ENCODE measurements at regions not wholly inside any gene's neighbourhood (a gene's known extent, or its start where the extent isn't known, plus 50 kb on each side); places are given as distances from the start of the nearest gene placed in this dataset.

DNA sequence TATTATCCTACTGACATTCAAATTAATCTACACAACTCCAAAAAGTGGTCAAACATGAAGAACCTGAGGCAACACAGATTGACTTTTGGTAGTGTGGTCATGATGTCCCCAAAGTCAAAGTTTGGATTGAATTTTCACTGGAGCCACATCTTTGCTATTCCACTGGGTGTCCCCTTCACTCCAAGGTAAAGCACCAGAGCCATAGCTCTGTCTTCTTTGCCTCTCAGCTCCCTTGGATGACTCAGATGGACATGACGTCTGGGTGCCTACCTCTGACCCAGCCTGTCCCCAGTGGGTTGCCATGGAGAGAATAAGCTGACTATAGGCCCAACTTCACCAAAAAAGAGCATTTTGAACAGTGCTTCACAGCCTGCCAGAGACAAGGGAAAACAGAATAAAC lies 57.4 kb upstream of the ARHGAP42 start:
- intact Hi-C loops (cut with micrococcal nuclease; ENCODE audit: unreplicated experiment): no loop called here
- no peak for ATAC-seq
- CTCF ChIA-PET: interaction anchor here (0.6 kb wide), 1 partner anchor 1217 kb away, joined by 3 read pairs; no protein-coding TSS in a partner anchor

GRCh38 chr11:100630898-100631297 lies 56.2 kb upstream of the ARHGAP42 start:
- intact Hi-C loops (cut with micrococcal nuclease; ENCODE audit: unreplicated experiment) (no loop called here), in situ Hi-C loops (cut with HindIII; ENCODE audit: low pct_unique_long_range_greater_than_20kb, low sequenced_read_pairs) (no loop called here)
- H3K9me3 ChIP-seq (ENCODE audit: control insufficient read depth, insufficient read depth, low read depth, low read length): no peaks in the 10 kb centered on the region
- no TSS peak for BruUV-seq (replicated peaks)
- H3K4me3 ChIP-seq (ENCODE audit: low read depth in 2 of 2, low read length in 2 of 2): no peak overlapping the region
- H3K36me3 ChIP-seq (ENCODE audit: control insufficient read depth, insufficient read depth, low read length): no peaks in the 10 kb centered on the region
- ATAC-seq (no peak), DNase-seq (ENCODE audit: low read depth, low spot score) (no peak)
- H3K27me3 ChIP-seq (ENCODE audit: control insufficient read depth, insufficient read depth, low read length): no peaks in the 10 kb centered on the region
- no peak overlapping the region for H3K27ac ChIP-seq (ENCODE audit: low read length)
- POLR2A ChIA-PET: no interaction called here
- no peaks in the 10 kb centered on the region for H3K4me1 ChIP-seq (ENCODE audit: control insufficient read depth, insufficient read depth, low read length)
- TF ChIP-seq, protein P1, sequence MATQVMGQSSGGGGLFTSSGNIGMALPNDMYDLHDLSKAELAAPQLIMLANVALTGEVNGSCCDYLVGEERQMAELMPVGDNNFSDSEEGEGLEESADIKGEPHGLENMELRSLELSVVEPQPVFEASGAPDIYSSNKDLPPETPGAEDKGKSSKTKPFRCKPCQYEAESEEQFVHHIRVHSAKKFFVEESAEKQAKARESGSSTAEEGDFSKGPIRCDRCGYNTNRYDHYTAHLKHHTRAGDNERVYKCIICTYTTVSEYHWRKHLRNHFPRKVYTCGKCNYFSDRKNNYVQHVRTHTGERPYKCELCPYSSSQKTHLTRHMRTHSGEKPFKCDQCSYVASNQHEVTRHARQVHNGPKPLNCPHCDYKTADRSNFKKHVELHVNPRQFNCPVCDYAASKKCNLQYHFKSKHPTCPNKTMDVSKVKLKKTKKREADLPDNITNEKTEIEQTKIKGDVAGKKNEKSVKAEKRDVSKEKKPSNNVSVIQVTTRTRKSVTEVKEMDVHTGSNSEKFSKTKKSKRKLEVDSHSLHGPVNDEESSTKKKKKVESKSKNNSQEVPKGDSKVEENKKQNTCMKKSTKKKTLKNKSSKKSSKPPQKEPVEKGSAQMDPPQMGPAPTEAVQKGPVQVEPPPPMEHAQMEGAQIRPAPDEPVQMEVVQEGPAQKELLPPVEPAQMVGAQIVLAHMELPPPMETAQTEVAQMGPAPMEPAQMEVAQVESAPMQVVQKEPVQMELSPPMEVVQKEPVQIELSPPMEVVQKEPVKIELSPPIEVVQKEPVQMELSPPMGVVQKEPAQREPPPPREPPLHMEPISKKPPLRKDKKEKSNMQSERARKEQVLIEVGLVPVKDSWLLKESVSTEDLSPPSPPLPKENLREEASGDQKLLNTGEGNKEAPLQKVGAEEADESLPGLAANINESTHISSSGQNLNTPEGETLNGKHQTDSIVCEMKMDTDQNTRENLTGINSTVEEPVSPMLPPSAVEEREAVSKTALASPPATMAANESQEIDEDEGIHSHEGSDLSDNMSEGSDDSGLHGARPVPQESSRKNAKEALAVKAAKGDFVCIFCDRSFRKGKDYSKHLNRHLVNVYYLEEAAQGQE (IDR thresholded peaks at IDR 0.05; ENCODE audit: insufficient read depth in 1 of 2, low read depth in 2 of 2, low read length in 1 of 2): no peak
- TF ChIP-seq POLR2AphosphoS5 (IDR thresholded peaks at IDR 0.05; ENCODE audit: low read depth, low read length) (no peak), SIN3A (IDR thresholded peaks at IDR 0.05; ENCODE audit: borderline replicate concordance, insufficient read depth, low read depth, low read length) (no peak), TCF7L2 (IDR thresholded peaks at IDR 0.05; ENCODE audit: low read depth, low read length) (no peak)
- TF ChIP-seq, protein P2, sequence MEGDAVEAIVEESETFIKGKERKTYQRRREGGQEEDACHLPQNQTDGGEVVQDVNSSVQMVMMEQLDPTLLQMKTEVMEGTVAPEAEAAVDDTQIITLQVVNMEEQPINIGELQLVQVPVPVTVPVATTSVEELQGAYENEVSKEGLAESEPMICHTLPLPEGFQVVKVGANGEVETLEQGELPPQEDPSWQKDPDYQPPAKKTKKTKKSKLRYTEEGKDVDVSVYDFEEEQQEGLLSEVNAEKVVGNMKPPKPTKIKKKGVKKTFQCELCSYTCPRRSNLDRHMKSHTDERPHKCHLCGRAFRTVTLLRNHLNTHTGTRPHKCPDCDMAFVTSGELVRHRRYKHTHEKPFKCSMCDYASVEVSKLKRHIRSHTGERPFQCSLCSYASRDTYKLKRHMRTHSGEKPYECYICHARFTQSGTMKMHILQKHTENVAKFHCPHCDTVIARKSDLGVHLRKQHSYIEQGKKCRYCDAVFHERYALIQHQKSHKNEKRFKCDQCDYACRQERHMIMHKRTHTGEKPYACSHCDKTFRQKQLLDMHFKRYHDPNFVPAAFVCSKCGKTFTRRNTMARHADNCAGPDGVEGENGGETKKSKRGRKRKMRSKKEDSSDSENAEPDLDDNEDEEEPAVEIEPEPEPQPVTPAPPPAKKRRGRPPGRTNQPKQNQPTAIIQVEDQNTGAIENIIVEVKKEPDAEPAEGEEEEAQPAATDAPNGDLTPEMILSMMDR (IDR thresholded peaks at IDR 0.05): no peak
- CTCF ChIA-PET: no interaction called here

More for the DNA sequence above, 57.4 kb upstream of the ARHGAP42 start:
- Histone ChIP-seq H3K4me1 (ENCODE audit: control insufficient read depth, insufficient read depth, low read length) (no peaks in the 10 kb centered on the region), H3K9me3 (ENCODE audit: control insufficient read depth, insufficient read depth, low read depth, low read length) (no peaks in the 10 kb centered on the region), H3K36me3 (ENCODE audit: control insufficient read depth, insufficient read depth, low read length) (no peaks in the 10 kb centered on the region), H3K27me3 (ENCODE audit: control insufficient read depth, insufficient read depth, low read length) (no peaks in the 10 kb centered on the region), H3K4me3 (ENCODE audit: low read depth in 2 of 2, low read length in 2 of 2) (no peak overlapping the region), H3K27ac (ENCODE audit: low read length) (no peak overlapping the region)
- no TSS peak for BruUV-seq (replicated peaks)
- TF ChIP-seq, protein P2 (IDR thresholded peaks at IDR 0.05): peak; percentile 31
- TF ChIP-seq SIN3A (IDR thresholded peaks at IDR 0.05; ENCODE audit: borderline replicate concordance, insufficient read depth, low read depth, low read length): no peak
- POLR2A ChIA-PET: no interaction called here
- in situ Hi-C loops (cut with HindIII; ENCODE audit: low pct_unique_long_range_greater_than_20kb, low sequenced_read_pairs): no loop called here
- DNase-seq (ENCODE audit: low read depth, low spot score): no peak

Data from Panc1 (cell line).